Loucy (cell line): ENCODE measurements at regions not wholly inside any gene's neighbourhood (a gene's known extent, or its start where the extent isn't known, plus 50 kb on each side); places are given as distances from the start of the nearest gene placed in this dataset.

ENCODE experiments used
- H2AFZ ChIP-seq: fragments of 200-600 bp; sonication (generic); 2 replicates; pipeline ENCODE4 v1.6.0; 2016; ENCODE audit warnings: antibody characterized with exemption, mild to moderate bottlenecking, low read length, moderate library complexity
- H3F3A ChIP-seq: fragments of 200-600 bp; 2 replicates; pipeline ENCODE4 v1.6.0; 2016; ENCODE audit warnings: antibody characterized with exemption, low read depth, mild to moderate bottlenecking
- H3K27me3 ChIP-seq: fragments of 200-600 bp; sonication (generic); 2 replicates; pipeline ENCODE4 v1.6.1; 2014; ENCODE audit warnings: low read length, mild to moderate bottlenecking; ENCODE audit not compliant: insufficient read depth, poor library complexity, severe bottlenecking
- H3K36me3 ChIP-seq: fragments of 200-600 bp; sonication (generic); 2 replicates; pipeline ENCODE4 v1.6.1; 2016; ENCODE audit warnings: low read length; ENCODE audit not compliant: insufficient read depth
- H3K4me1 ChIP-seq: fragments of 200-600 bp; sonication (generic); 2 replicates; pipeline ENCODE4 v1.5.1; 2014; ENCODE audit warnings: low read length, mild to moderate bottlenecking; ENCODE audit not compliant: insufficient read depth, poor library complexity, severe bottlenecking
- H3K4me2 ChIP-seq: fragments of 200-600 bp; sonication (generic); 2 replicates; pipeline ENCODE4 v1.6.0; 2014; ENCODE audit warnings: antibody characterized with exemption, low read length, low read depth, mild to moderate bottlenecking; ENCODE audit not compliant: poor library complexity, severe bottlenecking
- H3K4me3 ChIP-seq: fragments of 200-600 bp; sonication (generic); 2 replicates; pipeline ENCODE4 v1.5.1; 2014; ENCODE audit warnings: low read length, mild to moderate bottlenecking, mixed read lengths; ENCODE audit not compliant: poor library complexity, severe bottlenecking
- H3K79me2 ChIP-seq: fragments of 200-600 bp; sonication (generic); 2 replicates; pipeline ENCODE4 v1.6.1; 2014; ENCODE audit warnings: low read length; ENCODE audit not compliant: insufficient read depth
- H3K9ac ChIP-seq: fragments of 200-600 bp; sonication (generic); 2 replicates; pipeline ENCODE4 v1.6.0; 2014; ENCODE audit warnings: mild to moderate bottlenecking, low read depth, low read length, moderate library complexity; ENCODE audit not compliant: poor library complexity, severe bottlenecking
- H3K9me2 ChIP-seq: fragments of 200-600 bp; sonication (generic); replicated peaks from 2 replicates; pipeline ENCODE4 v1.6.1; 2016; ENCODE audit warnings: low read depth, low read length, mixed read lengths
- H3K9me3 ChIP-seq: fragments of 200-600 bp; sonication (generic); 2 replicates; pipeline ENCODE4 v1.6.1; 2014; ENCODE audit warnings: mild to moderate bottlenecking, antibody characterized with exemption, low read length, low read depth; ENCODE audit not compliant: insufficient read depth
- H4K20me1 ChIP-seq: fragments of 200-600 bp; sonication (generic); 2 replicates; pipeline ENCODE4 v1.6.0; 2014; ENCODE audit warnings: antibody characterized with exemption, low read length, mild to moderate bottlenecking; ENCODE audit not compliant: insufficient read depth, poor library complexity, severe bottlenecking
- EZH2phosphoT487 ChIP-seq: fragments of 200-600 bp; IDR thresholded peaks from 2 replicates; pipeline ENCODE4 v1.6.1; 2018; ENCODE audit warnings: antibody characterized with exemption, mild to moderate bottlenecking, moderate library complexity, borderline replicate concordance
- TF ChIP-seq, protein P1 (sequence below): fragments of 200-600 bp; sonication (generic); conservative IDR thresholded peaks from 2 replicates; pipeline ENCODE4 v1.5.1; 2014; ENCODE audit warnings: mild to moderate bottlenecking, antibody characterized with exemption, low read length

DNA sequence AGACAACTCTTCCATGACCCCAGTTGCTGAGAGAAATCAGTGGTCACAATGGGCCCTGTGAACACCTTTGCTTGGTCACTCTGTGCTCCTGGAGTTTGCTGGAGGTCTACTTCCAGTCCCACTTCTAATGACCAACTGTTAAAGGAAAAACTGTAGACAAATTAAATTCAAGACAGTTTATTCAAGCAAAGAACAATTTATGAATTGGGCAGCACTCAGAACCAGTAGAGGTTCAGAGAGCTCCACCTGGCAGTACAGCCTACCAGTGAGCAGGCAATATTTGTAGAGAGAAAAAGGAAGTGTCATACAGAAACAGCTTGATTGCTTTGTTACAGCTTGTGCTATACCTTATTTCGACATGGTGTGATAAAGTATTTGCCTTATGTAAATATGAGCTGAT, 116.5 kb downstream of the HS3ST3B1 start:
- Histone ChIP-seq H4K20me1 (no peaks in the 10 kb centered on the region), H3K36me3 (no peaks in the 10 kb centered on the region), H3K4me3 (no peak overlapping the region), H3K27me3 (no peaks in the 10 kb centered on the region), H3K9me3 (no peaks in the 10 kb centered on the region), H3K79me2 (no peaks in the 10 kb centered on the region), H2AFZ (no peak overlapping the region), H3K9ac (no peak overlapping the region), H3K4me2 (no peak overlapping the region), H3F3A (no peaks in the 10 kb centered on the region), H3K9me2 (no peaks in the 10 kb centered on the region), H3K4me1 (no peaks in the 10 kb centered on the region)
- no peak for TF ChIP-seq EZH2phosphoT487
- TF ChIP-seq, protein P1, sequence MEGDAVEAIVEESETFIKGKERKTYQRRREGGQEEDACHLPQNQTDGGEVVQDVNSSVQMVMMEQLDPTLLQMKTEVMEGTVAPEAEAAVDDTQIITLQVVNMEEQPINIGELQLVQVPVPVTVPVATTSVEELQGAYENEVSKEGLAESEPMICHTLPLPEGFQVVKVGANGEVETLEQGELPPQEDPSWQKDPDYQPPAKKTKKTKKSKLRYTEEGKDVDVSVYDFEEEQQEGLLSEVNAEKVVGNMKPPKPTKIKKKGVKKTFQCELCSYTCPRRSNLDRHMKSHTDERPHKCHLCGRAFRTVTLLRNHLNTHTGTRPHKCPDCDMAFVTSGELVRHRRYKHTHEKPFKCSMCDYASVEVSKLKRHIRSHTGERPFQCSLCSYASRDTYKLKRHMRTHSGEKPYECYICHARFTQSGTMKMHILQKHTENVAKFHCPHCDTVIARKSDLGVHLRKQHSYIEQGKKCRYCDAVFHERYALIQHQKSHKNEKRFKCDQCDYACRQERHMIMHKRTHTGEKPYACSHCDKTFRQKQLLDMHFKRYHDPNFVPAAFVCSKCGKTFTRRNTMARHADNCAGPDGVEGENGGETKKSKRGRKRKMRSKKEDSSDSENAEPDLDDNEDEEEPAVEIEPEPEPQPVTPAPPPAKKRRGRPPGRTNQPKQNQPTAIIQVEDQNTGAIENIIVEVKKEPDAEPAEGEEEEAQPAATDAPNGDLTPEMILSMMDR, result no peak

DNA sequence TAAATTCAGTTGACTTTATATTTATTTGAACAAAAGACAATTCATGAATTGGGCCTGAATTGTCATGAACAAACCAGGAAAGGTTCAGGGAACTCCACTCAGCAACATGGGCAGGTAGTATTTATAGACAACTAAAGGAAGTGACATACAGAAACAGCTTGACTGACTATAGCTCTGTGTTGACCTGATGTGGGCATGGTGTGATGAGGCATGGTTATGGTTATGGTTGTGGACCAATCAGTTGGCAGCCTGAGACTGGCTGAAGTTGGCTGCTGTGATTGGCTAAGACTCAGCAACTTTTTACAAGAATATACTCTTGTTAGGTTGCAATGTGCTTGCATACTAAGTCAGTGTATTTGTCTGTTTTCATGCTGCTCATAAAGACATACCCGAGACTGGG, 108.4 kb downstream of the HS3ST3B1 start:
- Histone ChIP-seq H3K4me2 (no peak overlapping the region), H4K20me1 (no peaks in the 10 kb centered on the region), H3K4me1 (no peaks in the 10 kb centered on the region), H3K9me2 (no peaks in the 10 kb centered on the region), H3K4me3 (no peak overlapping the region), H3K9me3 (0 out of 2 replicates have a peak, but pooled peaks cover 4% of the 10 kb centered on the region), H3F3A (no peaks in the 10 kb centered on the region), H3K9ac (no peak overlapping the region), H3K79me2 (no peaks in the 10 kb centered on the region), H3K27me3 (no peaks in the 10 kb centered on the region), H2AFZ (no peak overlapping the region), H3K36me3 (no peaks in the 10 kb centered on the region)
- no peak for TF ChIP-seq EZH2phosphoT487
- TF ChIP-seq, protein P1, result no peak

DNA sequence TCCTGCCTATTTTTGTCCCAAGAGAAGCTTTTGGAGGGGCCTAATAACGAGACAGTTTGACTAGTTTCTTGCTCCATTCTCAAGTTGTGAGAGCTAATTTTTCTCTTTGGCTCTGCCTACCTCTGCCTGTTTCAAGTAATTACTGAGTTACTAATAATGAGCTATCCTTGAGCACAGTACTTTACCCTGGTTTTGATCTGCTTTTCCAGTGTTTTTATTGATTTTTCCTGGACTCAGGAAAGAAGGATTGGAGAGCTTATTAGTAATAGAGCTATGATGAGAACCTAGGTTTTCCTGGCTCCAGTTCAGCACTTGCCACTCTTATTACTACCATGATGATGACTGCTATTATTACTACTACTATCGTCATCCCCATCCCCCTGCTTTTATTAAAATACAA, 106.7 kb downstream of the HS3ST3B1 start:
- Histone ChIP-seq H3K9ac (no peak overlapping the region), H2AFZ (no peak overlapping the region), H3K4me3 (no peak overlapping the region), H3K4me1 (no peaks in the 10 kb centered on the region), H4K20me1 (no peaks in the 10 kb centered on the region), H3K9me2 (no peaks in the 10 kb centered on the region), H3K4me2 (no peak overlapping the region), H3K27me3 (no peaks in the 10 kb centered on the region), H3K9me3 (0 out of 2 replicates have a peak, but pooled peaks cover 4% of the 10 kb centered on the region), H3K36me3 (no peaks in the 10 kb centered on the region), H3K79me2 (no peaks in the 10 kb centered on the region), H3F3A (no peaks in the 10 kb centered on the region)
- TF ChIP-seq, protein P1, result no peak
- TF ChIP-seq EZH2phosphoT487, result no peak
